Chondrocyte (in vitro differentiated cells): ENCODE measurements at regions not wholly inside any gene's neighbourhood (a gene's known extent, or its start where the extent isn't known, plus 50 kb on each side); places are given as distances from the start of the nearest gene placed in this dataset.

ENCODE experiments used
- DNase-seq: peaks from one replicate; pipeline ENCODE4 v3.0.0; 2021; ENCODE audit warnings: mixed read lengths, low spot score
- H3K27ac Mint-ChIP-seq: one replicate; pipeline ENCODE4 v1.8.0; 2021; ENCODE audit warnings: mild to moderate bottlenecking, moderate library complexity, mixed read lengths; ENCODE audit not compliant: unreplicated experiment
- H3K27me3 Mint-ChIP-seq: 2 replicates; pipeline ENCODE4 v1.8.0; 2021; ENCODE audit warnings: low read depth, mixed read lengths
- H3K36me3 Mint-ChIP-seq: 2 replicates; pipeline ENCODE4 v1.8.0; 2021; ENCODE audit warnings: low read depth, mixed read lengths
- H3K4me1 Mint-ChIP-seq: 2 replicates; pipeline ENCODE4 v1.8.0; 2021; ENCODE audit warnings: low read depth, mild to moderate bottlenecking, mixed read lengths
- H3K4me3 Mint-ChIP-seq: one replicate; pipeline ENCODE4 v1.8.0; 2021; ENCODE audit warnings: mild to moderate bottlenecking, moderate library complexity, mixed read lengths; ENCODE audit not compliant: unreplicated experiment
- H3K9me3 Mint-ChIP-seq: 2 replicates; pipeline ENCODE4 v1.8.0; 2021; ENCODE audit warnings: low read depth, mixed read lengths
- TF ChIP-seq, protein P1 (sequence below): fragments of 200-600 bp; sonication (generic); IDR thresholded peaks from 2 replicates; pipeline ENCODE4 v1.5.0; 2021; ENCODE audit warnings: antibody characterized with exemption, mild to moderate bottlenecking, moderate library complexity

DNA sequence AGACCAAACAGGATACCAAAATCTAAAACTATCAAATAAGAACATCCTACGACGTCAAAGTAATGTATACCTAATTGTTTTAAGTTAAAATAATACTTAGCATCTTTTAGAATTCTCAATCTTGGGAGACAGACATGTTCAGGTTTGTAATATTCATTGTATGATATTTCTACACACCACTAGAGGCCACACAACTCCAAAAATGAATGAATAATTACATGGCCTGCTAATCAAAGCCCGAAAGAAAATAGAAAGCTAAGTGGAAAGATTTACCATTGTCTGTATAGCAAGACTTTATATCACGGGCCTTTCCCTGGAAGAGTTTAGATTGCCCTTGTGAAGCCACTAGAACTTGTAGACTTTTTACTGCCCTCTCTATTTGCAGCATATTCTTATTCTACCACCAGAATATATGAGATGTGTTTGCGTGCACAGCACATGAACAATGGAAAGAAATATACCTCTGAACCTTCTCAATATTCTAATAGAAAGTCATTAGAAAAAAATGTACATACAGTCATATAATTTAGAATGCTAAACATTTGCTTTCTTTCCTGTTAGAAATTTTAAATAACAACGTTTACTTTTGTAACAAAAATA lies 380.1 kb upstream of the NUDT12 start:
- peaks cover 21% of the 10 kb centered on the region for H3K4me1 Mint-ChIP-seq
- TF ChIP-seq, protein P1, sequence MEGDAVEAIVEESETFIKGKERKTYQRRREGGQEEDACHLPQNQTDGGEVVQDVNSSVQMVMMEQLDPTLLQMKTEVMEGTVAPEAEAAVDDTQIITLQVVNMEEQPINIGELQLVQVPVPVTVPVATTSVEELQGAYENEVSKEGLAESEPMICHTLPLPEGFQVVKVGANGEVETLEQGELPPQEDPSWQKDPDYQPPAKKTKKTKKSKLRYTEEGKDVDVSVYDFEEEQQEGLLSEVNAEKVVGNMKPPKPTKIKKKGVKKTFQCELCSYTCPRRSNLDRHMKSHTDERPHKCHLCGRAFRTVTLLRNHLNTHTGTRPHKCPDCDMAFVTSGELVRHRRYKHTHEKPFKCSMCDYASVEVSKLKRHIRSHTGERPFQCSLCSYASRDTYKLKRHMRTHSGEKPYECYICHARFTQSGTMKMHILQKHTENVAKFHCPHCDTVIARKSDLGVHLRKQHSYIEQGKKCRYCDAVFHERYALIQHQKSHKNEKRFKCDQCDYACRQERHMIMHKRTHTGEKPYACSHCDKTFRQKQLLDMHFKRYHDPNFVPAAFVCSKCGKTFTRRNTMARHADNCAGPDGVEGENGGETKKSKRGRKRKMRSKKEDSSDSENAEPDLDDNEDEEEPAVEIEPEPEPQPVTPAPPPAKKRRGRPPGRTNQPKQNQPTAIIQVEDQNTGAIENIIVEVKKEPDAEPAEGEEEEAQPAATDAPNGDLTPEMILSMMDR: peak; percentile 77
- no peaks in the 10 kb centered on the region for H3K36me3 Mint-ChIP-seq
- no peak for DNase-seq
- no peaks in the 10 kb centered on the region for H3K9me3 Mint-ChIP-seq
- H3K27me3 Mint-ChIP-seq: no peaks in the 10 kb centered on the region
- H3K27ac Mint-ChIP-seq: no peak overlapping the region
- no peak overlapping the region for H3K4me3 Mint-ChIP-seq

DNA sequence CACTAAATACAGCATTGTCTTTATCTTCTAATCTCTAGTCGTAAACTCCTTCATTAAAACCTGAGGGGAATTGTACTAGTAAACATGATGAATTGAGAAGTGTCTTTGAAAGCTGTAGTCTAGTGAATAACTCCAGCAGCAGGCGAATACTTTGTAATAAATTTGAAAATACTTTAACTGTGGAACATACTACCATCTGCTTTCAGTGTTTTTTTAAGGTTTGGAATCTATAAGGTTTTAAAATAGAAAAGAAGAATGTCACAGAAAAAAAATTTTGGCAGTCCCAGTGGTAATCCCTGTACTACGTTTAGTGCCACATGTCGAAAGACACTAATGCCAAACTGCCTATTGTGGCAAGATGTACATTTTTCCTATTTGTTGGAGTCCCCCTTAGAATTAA lies 379.0 kb upstream of the NUDT12 start:
- Mint-ChIP-seq H3K27me3 (no peaks in the 10 kb centered on the region), H3K4me3 (no peak overlapping the region), H3K9me3 (no peaks in the 10 kb centered on the region), H3K27ac (no peak overlapping the region), H3K36me3 (no peaks in the 10 kb centered on the region), H3K4me1 (peaks cover 21% of the 10 kb centered on the region)
- TF ChIP-seq, protein P1: no peak
- DNase-seq: no peak

DNA sequence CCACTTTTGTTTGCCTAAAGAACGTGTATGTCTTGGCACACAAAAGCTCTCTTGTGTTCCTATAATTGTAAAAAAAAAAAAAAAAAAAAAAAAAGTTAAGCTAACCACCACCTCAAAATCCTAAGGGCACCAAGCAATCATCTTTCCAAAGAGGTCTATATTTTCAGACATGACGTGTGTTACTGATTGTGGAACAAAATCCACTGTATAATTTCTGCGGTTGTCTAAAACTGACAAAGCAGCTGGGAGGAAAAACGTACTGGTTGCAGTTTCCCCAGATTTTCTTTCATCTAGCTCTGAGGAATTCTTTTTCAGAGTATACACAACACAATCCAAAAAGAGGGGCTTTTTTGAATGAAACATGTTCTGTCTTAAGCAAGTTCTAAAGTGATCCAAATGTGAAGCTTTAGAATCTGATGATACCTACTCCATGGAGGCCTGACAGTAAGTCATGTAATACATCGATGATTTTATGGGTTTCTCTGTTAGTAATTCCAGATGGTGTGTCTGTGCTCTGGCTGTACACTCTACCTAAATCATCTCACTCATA lies 375.6 kb upstream of the NUDT12 start:
- TF ChIP-seq, protein P1: no peak
- H3K4me3 Mint-ChIP-seq: no peak overlapping the region
- H3K27me3 Mint-ChIP-seq: no peaks in the 10 kb centered on the region
- H3K36me3 Mint-ChIP-seq: no peaks in the 10 kb centered on the region
- H3K27ac Mint-ChIP-seq: peak overlapping the region; percentile 33
- peaks cover 21% of the 10 kb centered on the region for H3K4me1 Mint-ChIP-seq
- no peaks in the 10 kb centered on the region for H3K9me3 Mint-ChIP-seq
- no peak for DNase-seq

DNA sequence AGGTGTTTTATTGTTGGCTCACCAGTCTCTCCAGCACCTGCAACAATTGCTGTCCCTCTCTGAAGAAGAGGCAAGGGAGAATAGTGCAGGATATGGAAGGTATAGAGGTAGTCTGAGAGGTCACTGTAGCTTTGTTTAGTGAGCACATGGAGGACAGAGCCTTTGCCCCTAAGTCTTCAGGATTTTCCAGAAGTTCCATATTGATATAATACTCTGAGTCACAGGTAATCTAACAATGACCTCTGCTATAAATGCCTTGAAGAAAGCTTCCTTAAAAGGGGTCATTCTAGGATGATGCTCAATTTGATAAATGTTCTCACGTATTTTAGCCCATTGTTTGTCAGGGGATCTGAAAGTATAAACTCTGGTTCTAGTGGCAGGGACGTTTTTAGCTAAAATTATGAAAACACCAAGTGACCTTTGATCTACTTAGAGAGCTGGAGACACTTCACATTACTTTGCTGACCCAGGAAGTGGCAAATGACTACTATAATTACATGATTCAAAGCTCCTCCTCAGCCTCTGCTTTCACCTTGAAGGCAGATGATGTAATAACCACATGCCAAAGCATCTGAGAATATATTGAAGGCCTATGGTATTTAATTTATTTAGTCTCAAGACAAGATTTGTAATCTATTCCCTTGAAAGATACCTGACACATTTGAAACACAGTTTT lies 366.9 kb upstream of the NUDT12 start:
- no peak overlapping the region for H3K4me3 Mint-ChIP-seq
- H3K36me3 Mint-ChIP-seq: no peaks in the 10 kb centered on the region
- no peaks in the 10 kb centered on the region for H3K27me3 Mint-ChIP-seq
- no peak overlapping the region for H3K27ac Mint-ChIP-seq
- peaks cover 11% of the 10 kb centered on the region for H3K4me1 Mint-ChIP-seq
- TF ChIP-seq, protein P1: no peak
- DNase-seq: no peak
- H3K9me3 Mint-ChIP-seq: no peaks in the 10 kb centered on the region

DNA sequence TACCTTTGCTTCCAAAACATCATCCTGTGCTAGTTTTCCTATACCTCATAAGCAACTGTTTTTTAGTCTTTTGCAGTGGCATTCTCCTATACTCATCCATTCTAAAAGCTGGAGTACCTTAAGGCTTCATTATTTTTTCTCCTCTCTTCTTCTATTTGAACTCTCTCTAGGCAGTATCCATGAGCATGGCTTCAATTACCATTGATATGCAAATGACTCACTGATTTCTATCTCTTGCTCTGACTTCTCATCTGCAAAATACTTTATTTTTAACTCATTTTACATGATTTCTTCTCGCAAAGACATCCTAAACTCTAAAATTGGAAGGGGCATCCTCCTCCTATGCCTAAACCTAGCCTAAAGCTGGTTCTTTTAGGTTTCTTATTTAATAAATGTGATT lies 365.1 kb upstream of the NUDT12 start:
- Mint-ChIP-seq H3K27me3 (no peaks in the 10 kb centered on the region), H3K4me1 (peaks cover 11% of the 10 kb centered on the region), H3K36me3 (no peaks in the 10 kb centered on the region), H3K9me3 (no peaks in the 10 kb centered on the region), H3K27ac (no peak overlapping the region), H3K4me3 (no peak overlapping the region)
- no peak for DNase-seq
- TF ChIP-seq, protein P1: no peak
